ENCODE measurements at regions not wholly inside any gene's neighbourhood (a gene's known extent, or its start where the extent isn't known, plus 50 kb on each side); places are given as distances from the start of the nearest gene placed in this dataset.

DNA sequence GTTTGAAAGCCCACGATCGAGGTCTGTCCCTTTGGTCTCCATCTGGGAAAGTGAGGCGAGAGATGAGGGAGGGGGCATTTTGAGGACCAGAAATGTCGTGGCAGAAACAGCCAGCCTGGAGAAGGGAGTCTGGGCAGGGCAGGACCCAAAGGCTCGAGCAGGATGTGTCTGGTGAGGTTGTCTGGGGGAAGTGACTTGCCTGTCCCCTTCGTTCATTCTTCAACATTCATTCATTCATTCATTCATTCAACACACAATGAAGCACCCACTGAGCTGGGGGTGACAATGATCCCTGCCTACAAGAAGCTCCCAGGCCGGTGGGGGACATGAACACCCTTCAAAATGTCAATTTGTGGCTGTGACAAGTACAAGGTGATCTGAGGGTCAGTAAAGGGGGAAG lies 80.5 kb downstream of the CEBPB start:
- no peak for DNase-seq
- Histone ChIP-seq H3K9me3 (replicated peaks in 1 of 3) (no peaks in the 10 kb centered on the region), H3K27me3 (no peaks in the 10 kb centered on the region), H3K4me1 (replicated peaks in 1 of 2) (peaks cover 28 to 29% of the 10 kb centered on the region in 2 donors), H3K4me3 (no peak overlapping the region), H3K36me3 (replicated peaks in 1 of 2) (no peaks in the 10 kb centered on the region), H3K27ac (peak overlapping the region in 4 of 5 donors; percentile 31 to 80 (median 58))
- WGBS, 4 donors = 73 to 87% (median 82%) methylated on average over 7 of the region's 7 CpGs
- intact Hi-C loops (cut with DNase I) = loop anchor here in 1 of 2 donors (10.0 kb wide), 1 partner anchor 76 kb away; the partner anchor contains the start of gene CEBPB
- no peak for TF ChIP-seq POLR2A (IDR thresholded peaks at IDR 0.05)

- H3K4me3 ChIP-seq = no peak overlapping the region
- no peaks in the 10 kb centered on the region for H3K27me3 ChIP-seq
- intact Hi-C loops (cut with DNase I) = loop anchor here in 1 of 2 donors (10.0 kb wide), 1 partner anchor 77 kb away; the partner anchor contains the start of gene CEBPB
- no peaks in the 10 kb centered on the region for H3K36me3 ChIP-seq (replicated peaks in 1 of 2)
- H3K27ac ChIP-seq = peak overlapping the region in 4 of 5 donors; percentile 31 to 80 (median 58)
- 79 to 86% (median 80%) methylated on average over 7 of the region's 7 CpGs for WGBS, 4 donors
- TF ChIP-seq POLR2A (IDR thresholded peaks at IDR 0.05) (no peak), CTCF (IDR thresholded peaks at IDR 0.05) (no peak)
- H3K4me1 ChIP-seq (replicated peaks in 1 of 2) = peaks cover 25 to 26% of the 10 kb centered on the region in 2 donors
- no peaks in the 10 kb centered on the region for H3K9me3 ChIP-seq (replicated peaks in 1 of 3)
- DNase-seq = no peak
Observed at GRCh38 chr20:50271612-50272011, 81.0 kb downstream of the CEBPB start.

GRCh38 chr20:50272030-50272723 lies 81.5 kb downstream of the CEBPB start:
- Histone ChIP-seq H3K9me3 (replicated peaks in 1 of 3) (no peaks in the 10 kb centered on the region), H3K36me3 (replicated peaks in 1 of 2) (no peaks in the 10 kb centered on the region), H3K27me3 (no peaks in the 10 kb centered on the region), H3K4me3 (no peak overlapping the region), H3K4me1 (replicated peaks in 1 of 2) (peaks cover 20 to 22% of the 10 kb centered on the region in 2 donors), H3K27ac (peak overlapping the region in 4 of 5 donors; percentile 1 to 80 (median 58))
- no peak for TF ChIP-seq CTCF (IDR thresholded peaks at IDR 0.05)
- no peak for TF ChIP-seq POLR2A (IDR thresholded peaks at IDR 0.05)
- DNase-seq = peak in 4 of 7 donors; percentile 55 to 65 (median 60)
- intact Hi-C loops (cut with DNase I) = loop anchor here in 1 of 2 donors (10.0 kb wide), 1 partner anchor 77 kb away; the partner anchor contains the start of gene CEBPB
- WGBS, 4 donors = 70 to 95% (median 76%) methylated on average over 4 to 8 of the region's 8 CpGs

GRCh38 chr20:50272724-50273446 lies 82.3 kb downstream of the CEBPB start:
- no peak for DNase-seq
- 67 to 77% (median 74%) methylated on average over 6 of the region's 6 CpGs for WGBS, 4 donors
- H3K27me3 ChIP-seq = no peaks in the 10 kb centered on the region
- intact Hi-C loops (cut with DNase I) = loop anchor here in 1 of 2 donors (10.0 kb wide), 1 partner anchor 78 kb away; the partner anchor contains the start of gene CEBPB
- TF ChIP-seq POLR2A (IDR thresholded peaks at IDR 0.05) (no peak), CTCF (IDR thresholded peaks at IDR 0.05) (no peak)
- H3K4me3 ChIP-seq = no peak overlapping the region
- H3K27ac ChIP-seq = peak overlapping the region; percentile 1 to 80 (median 67)
- H3K4me1 ChIP-seq (replicated peaks in 1 of 2) = peaks cover 17 to 22% of the 10 kb centered on the region in 2 donors
- no peaks in the 10 kb centered on the region for H3K9me3 ChIP-seq (replicated peaks in 1 of 3)
- no peaks in the 10 kb centered on the region for H3K36me3 ChIP-seq (replicated peaks in 1 of 2)

Measured in adrenal gland (tissue), 9 donors.